A673 (cell line): ENCODE measurements at regions not wholly inside any gene's neighbourhood (a gene's known extent, or its start where the extent isn't known, plus 50 kb on each side); places are given as distances from the start of the nearest gene placed in this dataset.

Experiments
- BruUV-seq: library from RNA; stranded (reverse); fragments of 400-500 nt; replicated peaks from 2 replicates; lab custom pipeline; 2021; lab: Mats Ljungman, UMichigan
- CTCF ChIA-PET: fragments of 300-600 bp; sonication (Branson Sonifier 250); formaldehyde crosslinking; loops from one replicate; lab custom pipeline; 2022; ENCODE audit warnings: antibody characterized with exemption; lab: Charles Lee
- POLR2A ChIA-PET: fragments of 300-600 bp; sonication (Branson Sonifier 250); formaldehyde crosslinking; loops from one replicate; lab custom pipeline; 2022; ENCODE audit warnings: antibody characterized with exemption; ENCODE audit not compliant: low non-redundant PET; lab: Charles Lee
- DNase-seq: peaks from one replicate; pipeline ENCODE4 v3.0.0-alpha.2; 2015; ENCODE audit warnings: low spot score
- H3K27ac ChIP-seq: fragments of 200-600 bp; sonication (generic); 2 replicates; pipeline ENCODE4 v1.5.1; 2016; ENCODE audit warnings: mixed run types, low read depth, mild to moderate bottlenecking, mixed read lengths, antibody characterized with exemption, low read length; ENCODE audit not compliant: poor library complexity, severe bottlenecking
- H3K27me3 ChIP-seq: fragments of 200-600 bp; sonication (generic); replicated peaks from 2 replicates; pipeline ENCODE4 v1.6.1; 2017; ENCODE audit warnings: mixed run types, low read depth, mild to moderate bottlenecking, mixed read lengths, antibody characterized with exemption, low read length; ENCODE audit not compliant: insufficient read depth, poor library complexity
- H3K36me3 ChIP-seq: fragments of 200-600 bp; sonication (generic); 2 replicates; pipeline ENCODE4 v1.6.1; 2016; ENCODE audit warnings: mixed run types, mild to moderate bottlenecking, mixed read lengths, antibody characterized with exemption, low read length; ENCODE audit not compliant: insufficient read depth, poor library complexity, severe bottlenecking
- H3K4me1 ChIP-seq: fragments of 200-600 bp; sonication (generic); 2 replicates; pipeline ENCODE4 v1.6.1; 2017; ENCODE audit warnings: mixed run types, mild to moderate bottlenecking, mixed read lengths, antibody characterized with exemption, low read length; ENCODE audit not compliant: insufficient read depth, poor library complexity, severe bottlenecking
- H3K4me3 ChIP-seq: fragments of 200-600 bp; sonication (generic); 2 replicates; pipeline ENCODE4 v1.5.1; 2016; ENCODE audit warnings: low read depth, mixed run types, mild to moderate bottlenecking, mixed read lengths, low read length; ENCODE audit not compliant: poor library complexity, severe bottlenecking
- H3K9me3 ChIP-seq: fragments of 200-600 bp; sonication (generic); 2 replicates; pipeline ENCODE4 v1.6.1; 2016; ENCODE audit warnings: mixed run types, low read depth, mild to moderate bottlenecking, mixed read lengths, antibody characterized with exemption, low read length; ENCODE audit not compliant: poor library complexity, severe bottlenecking
- CTCF ChIP-seq: fragments of 300-800, 200-600 bp; sonication (generic); conservative IDR thresholded peaks from 2 replicates; pipeline ENCODE4 v1.5.1; 2017; ENCODE audit warnings: low read depth, mild to moderate bottlenecking, antibody characterized with exemption, low read length, moderate library complexity, mixed read lengths
- EZH2 ChIP-seq: fragments of 200-600 bp; sonication (generic); IDR thresholded peaks from 2 replicates; pipeline ENCODE4 v1.6.1; 2017; ENCODE audit warnings: borderline replicate concordance, low read depth, mild to moderate bottlenecking, mixed read lengths, antibody characterized with exemption, low read length; ENCODE audit not compliant: poor library complexity, severe bottlenecking
- intact Hi-C: fragments of 100-400 bp; cut with micrococcal nuclease; formaldehyde crosslinking; loops from one replicate; pipeline ENCODE4 v1.10.0; 2022; ENCODE audit not compliant: unreplicated experiment

GRCh38 chr5:67465537-67466207 lies 269.1 kb upstream of the CD180 start:
- Histone ChIP-seq H3K4me1 (no peaks in the 10 kb centered on the region), H3K9me3 (no peaks in the 10 kb centered on the region), H3K36me3 (no peaks in the 10 kb centered on the region), H3K27me3 (no peaks in the 10 kb centered on the region), H3K27ac (no peak overlapping the region), H3K4me3 (no peak overlapping the region)
- CTCF ChIA-PET = no interaction called here
- TF ChIP-seq CTCF = no peak
- TF ChIP-seq EZH2 = no peak
- intact Hi-C loops = no loop called here
- POLR2A ChIA-PET = no interaction called here
- no peak for DNase-seq
- BruUV-seq = no TSS peak

GRCh38 chr5:67462147-67462546 lies 265.5 kb upstream of the CD180 start:
- no peaks in the 10 kb centered on the region for H3K36me3 ChIP-seq
- H3K9me3 ChIP-seq = no peaks in the 10 kb centered on the region
- no peak for DNase-seq
- no peaks in the 10 kb centered on the region for H3K4me1 ChIP-seq
- no peak for TF ChIP-seq CTCF
- intact Hi-C loops = no loop called here
- BruUV-seq = no TSS peak
- ChIA-PET POLR2A (no interaction called here), CTCF (no interaction called here)
- no peak overlapping the region for H3K27ac ChIP-seq
- H3K4me3 ChIP-seq = no peak overlapping the region
- H3K27me3 ChIP-seq = no peaks in the 10 kb centered on the region

DNA sequence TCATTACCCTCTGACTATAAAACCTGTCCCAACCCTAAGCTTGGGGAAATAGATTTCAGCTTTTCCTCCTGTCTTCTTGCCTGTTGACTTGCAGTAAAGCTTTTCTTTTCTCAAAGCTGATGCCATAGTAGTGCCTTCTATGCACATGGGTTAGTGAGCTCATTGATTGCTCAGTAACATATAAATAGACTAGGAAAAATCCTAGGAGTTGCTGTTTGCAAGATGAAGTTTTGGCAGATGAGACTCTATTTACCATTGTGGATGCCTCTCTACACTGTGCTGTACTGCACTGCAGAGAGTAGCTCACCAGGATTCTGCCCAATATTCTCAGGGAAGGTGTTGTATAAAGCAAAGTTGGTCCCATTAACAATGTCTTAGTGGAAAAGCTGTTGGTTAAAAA lies 262.7 kb upstream of the CD180 start:
- TF ChIP-seq CTCF = no peak
- CTCF ChIA-PET = no interaction called here

More for the DNA sequence above, 262.7 kb upstream of the CD180 start:
- Histone ChIP-seq H3K4me3 (no peak overlapping the region), H3K4me1 (peaks cover 20% of the 10 kb centered on the region), H3K27me3 (no peaks in the 10 kb centered on the region), H3K9me3 (no peaks in the 10 kb centered on the region), H3K36me3 (no peaks in the 10 kb centered on the region), H3K27ac (no peak overlapping the region)
- intact Hi-C loops = loop anchor here (5.0 kb wide), 1 partner anchor 808 kb away; no protein-coding TSS in a partner anchor
- POLR2A ChIA-PET = no interaction called here
- DNase-seq = no peak
- no TSS peak for BruUV-seq
